ENCODE measurements at regions not wholly inside any gene's neighbourhood (a gene's known extent, or its start where the extent isn't known, plus 50 kb on each side); places are given as distances from the start of the nearest gene placed in this dataset.

GRCh38 chr13:59495299-59495698 is 668.4 kb downstream of the DIAPH3 start:
- no peak for DNase-seq
- TF ChIP-seq POLR2A (IDR thresholded peaks at IDR 0.05) = no peak
- TF ChIP-seq POLR2AphosphoS5 (IDR thresholded peaks at IDR 0.05) = no peak
- TF ChIP-seq CTCF (IDR thresholded peaks at IDR 0.05) = no peak
- TF ChIP-seq EP300 (IDR thresholded peaks at IDR 0.05) = no peak
- intact Hi-C loops (cut with DNase I) = no loop called here
- no peak overlapping the region for H3K27ac ChIP-seq
- H3K9me3 ChIP-seq = no peaks in the 10 kb centered on the region
- H3K36me3 ChIP-seq = no peaks in the 10 kb centered on the region
- peaks cover 0 to 7% (median 0%) of the 10 kb centered on the region in 4 donors for H3K4me1 ChIP-seq
- 92% methylated on average over 4 of the region's 4 CpGs for WGBS, 2 donors
- H3K27me3 ChIP-seq = no peaks in the 10 kb centered on the region
- no peak overlapping the region for H3K4me3 ChIP-seq

- 83 to 87% methylated on average over 7 of the region's 7 CpGs for WGBS, 2 donors
- Histone ChIP-seq H3K27ac (no peak overlapping the region), H3K9me3 (no peaks in the 10 kb centered on the region), H3K36me3 (no peaks in the 10 kb centered on the region), H3K27me3 (no peaks in the 10 kb centered on the region), H3K4me3 (no peak overlapping the region), H3K4me1 (peaks cover 0 to 5% (median 0%) of the 10 kb centered on the region in 4 donors)
- DNase-seq = no peak
- TF ChIP-seq EP300 (IDR thresholded peaks at IDR 0.05) = no peak
- TF ChIP-seq POLR2AphosphoS5 (IDR thresholded peaks at IDR 0.05) = no peak
- no peak for TF ChIP-seq POLR2A (IDR thresholded peaks at IDR 0.05)
- no peak for TF ChIP-seq CTCF (IDR thresholded peaks at IDR 0.05)
- intact Hi-C loops (cut with DNase I) = no loop called here
Measured at GRCh38 chr13:59495936-59496512, 667.7 kb downstream of the DIAPH3 start.

GRCh38 chr13:59497621-59498247 is 666.0 kb downstream of the DIAPH3 start:
- 87 to 89% methylated on average over 4 of the region's 4 CpGs for WGBS, 2 donors
- Histone ChIP-seq H3K9me3 (no peaks in the 10 kb centered on the region), H3K27me3 (no peaks in the 10 kb centered on the region), H3K27ac (no peak overlapping the region), H3K36me3 (no peaks in the 10 kb centered on the region), H3K4me3 (no peak overlapping the region), H3K4me1 (peaks cover 0 to 5% (median 0%) of the 10 kb centered on the region in 4 donors)
- DNase-seq = no peak
- no peak for TF ChIP-seq POLR2AphosphoS5 (IDR thresholded peaks at IDR 0.05)
- no peak for TF ChIP-seq CTCF (IDR thresholded peaks at IDR 0.05)
- no peak for TF ChIP-seq POLR2A (IDR thresholded peaks at IDR 0.05)
- no peak for TF ChIP-seq EP300 (IDR thresholded peaks at IDR 0.05)
- intact Hi-C loops (cut with DNase I) = no loop called here

- TF ChIP-seq POLR2AphosphoS5 (IDR thresholded peaks at IDR 0.05) (no peak), POLR2A (IDR thresholded peaks at IDR 0.05) (no peak), EP300 (IDR thresholded peaks at IDR 0.05) (no peak), CTCF (IDR thresholded peaks at IDR 0.05) (no peak)
- Histone ChIP-seq H3K36me3 (no peaks in the 10 kb centered on the region), H3K27me3 (no peaks in the 10 kb centered on the region), H3K4me1 (no peaks in the 10 kb centered on the region), H3K9me3 (no peaks in the 10 kb centered on the region), H3K27ac (no peak overlapping the region), H3K4me3 (no peak overlapping the region)
- no peak for DNase-seq
- WGBS, 2 donors = 87 to 88% methylated on average over 4 of the region's 4 CpGs
- intact Hi-C loops (cut with DNase I) = no loop called here
Measured at GRCh38 chr13:59501004-59501403, 662.7 kb downstream of the DIAPH3 start.

All from sigmoid colon (tissue), 6 donors.